ENCODE measurements at regions not wholly inside any gene's neighbourhood (a gene's known extent, or its start where the extent isn't known, plus 50 kb on each side); places are given as distances from the start of the nearest gene placed in this dataset.

DNA sequence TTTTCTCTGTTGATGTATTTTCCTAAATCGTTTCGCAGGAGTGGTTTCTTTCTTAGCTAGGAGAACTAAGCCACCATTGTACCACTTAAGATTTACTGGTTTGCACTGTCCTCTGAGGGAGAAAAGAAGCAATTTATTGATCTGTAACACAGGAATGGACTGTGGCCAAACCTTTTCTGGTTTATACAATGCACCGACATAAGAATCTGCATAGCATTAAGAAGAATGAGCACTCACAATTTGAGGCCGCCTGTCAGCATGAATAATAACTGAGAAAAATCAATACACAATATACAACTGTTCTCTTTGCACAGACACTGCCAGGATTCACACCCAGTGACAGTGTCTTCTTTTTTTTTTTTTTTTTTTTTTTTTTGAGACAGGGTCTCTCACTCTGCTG lies 168.6 kb upstream of the DMRT1 start:
- H3K79me2 ChIP-seq (ENCODE audit: control insufficient read depth, insufficient read depth, low read length) = no peaks in the 10 kb centered on the region
- ChIA-PET CTCF (no interaction called here), RAD21 (ENCODE audit: unreplicated experiment) (interaction anchor here (0.6 kb wide), 1 partner anchor 88 kb away, joined by 3 read pairs; no protein-coding TSS in a partner anchor), SMC1A (ENCODE audit: uncharacterized antibody, unreplicated experiment) (no interaction called here), POLR2A (no interaction called here)
- no TSS peak for BruUV-seq (replicated peaks)
- in situ Hi-C loops (cut with MboI) (no loop called here), intact Hi-C loops (cut with micrococcal nuclease; ENCODE audit: unreplicated experiment) (loop anchor here (10.0 kb wide), 1 partner anchor 62 kb away; no protein-coding TSS in a partner anchor)
- no peak overlapping the region for H3K4me3 ChIP-seq
- FAIRE-seq (no peak), DNase-seq (ENCODE audit: low read depth, low spot score) (no peak), ATAC-seq (no peak)
- TF ChIP-seq SRF (IDR thresholded peaks at IDR 0.05; ENCODE audit: low read depth in 2 of 2, low read length in 2 of 2) (no peak), HDAC6 (IDR thresholded peaks at IDR 0.05; ENCODE audit: unreplicated experiment) (no peak), POLR2AphosphoS5 (IDR thresholded peaks at IDR 0.05; ENCODE audit: low read length) (no peak), ZNF207 (IDR thresholded peaks at IDR 0.05; ENCODE audit: borderline replicate concordance) (no peak), WRNIP1 (IDR thresholded peaks at IDR 0.05; ENCODE audit: borderline replicate concordance, low read depth, low read length) (no peak), BCL11A (IDR thresholded peaks at IDR 0.05; ENCODE audit: low read depth, low read length) (no peak), NFXL1 (IDR thresholded peaks at IDR 0.05; ENCODE audit: borderline replicate concordance) (no peak), GABPA (IDR thresholded peaks at IDR 0.05; ENCODE audit: low read depth) (no peak)
- TF ChIP-seq, protein P1, sequence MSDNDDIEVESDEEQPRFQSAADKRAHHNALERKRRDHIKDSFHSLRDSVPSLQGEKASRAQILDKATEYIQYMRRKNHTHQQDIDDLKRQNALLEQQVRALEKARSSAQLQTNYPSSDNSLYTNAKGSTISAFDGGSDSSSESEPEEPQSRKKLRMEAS (IDR thresholded peaks at IDR 0.05; ENCODE audit: low read depth, low read length) = no peak
- no peaks in the 10 kb centered on the region for H3K4me1 ChIP-seq (ENCODE audit: control insufficient read depth, insufficient read depth, low read length)
- no peaks in the 10 kb centered on the region for H3K9me3 ChIP-seq (replicated peaks; ENCODE audit: control insufficient read depth, insufficient read depth, low read length)
- H3K4me2 ChIP-seq (ENCODE audit: control insufficient read depth, insufficient read depth) = no peak overlapping the region
- no peak overlapping the region for H3K27ac ChIP-seq (ENCODE audit: control insufficient read depth, insufficient read depth)
- WGBS (ENCODE audit: insufficient coverage, insufficient replicate concordance, low lambda C conversion rate, missing lambda C conversion rate) = 37% methylated on average over 4 of the region's 4 CpGs
- H2AFZ ChIP-seq (ENCODE audit: control insufficient read depth, low read depth, low read length) = no peak overlapping the region
- no peaks in the 10 kb centered on the region for H3K27me3 ChIP-seq (replicated peaks in 1 of 2; ENCODE audit: control insufficient read depth in 2 of 2, insufficient read depth in 2 of 2, low read length in 1 of 2)
- H3K9ac ChIP-seq (ENCODE audit: control insufficient read depth, insufficient read depth, low read length) = no peak overlapping the region
- no peaks in the 10 kb centered on the region for H3K36me3 ChIP-seq (ENCODE audit: control insufficient read depth in 2 of 2, insufficient read depth in 2 of 2, low read length in 1 of 2)
- H4K20me1 ChIP-seq (ENCODE audit: control insufficient read depth, insufficient read depth) = no peaks in the 10 kb centered on the region

All from GM12878 (cell line).